ENCODE measurements at regions not wholly inside any gene's neighbourhood (a gene's known extent, or its start where the extent isn't known, plus 50 kb on each side); places are given as distances from the start of the nearest gene placed in this dataset.

DNA sequence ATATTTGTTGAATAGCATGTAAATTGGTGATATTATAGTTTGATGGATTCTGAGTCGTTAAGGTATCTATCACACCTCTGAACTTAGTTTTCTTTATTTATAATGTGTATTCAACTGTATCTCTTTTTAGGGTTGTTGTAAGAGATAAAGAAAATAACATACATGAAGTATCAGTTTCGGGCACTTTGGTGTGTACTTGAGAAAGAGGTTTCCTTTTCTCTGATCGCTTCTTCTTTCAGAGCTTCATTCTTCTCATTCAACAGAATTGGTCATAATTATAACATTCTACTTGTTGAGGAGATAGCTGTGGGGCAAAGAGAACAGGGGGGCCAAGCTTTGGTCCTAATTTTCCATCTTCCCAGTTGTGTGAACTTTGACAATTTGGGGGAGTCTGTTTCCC lies 508.0 kb downstream of the PLPP3 start:
- TF ChIP-seq, protein P1, sequence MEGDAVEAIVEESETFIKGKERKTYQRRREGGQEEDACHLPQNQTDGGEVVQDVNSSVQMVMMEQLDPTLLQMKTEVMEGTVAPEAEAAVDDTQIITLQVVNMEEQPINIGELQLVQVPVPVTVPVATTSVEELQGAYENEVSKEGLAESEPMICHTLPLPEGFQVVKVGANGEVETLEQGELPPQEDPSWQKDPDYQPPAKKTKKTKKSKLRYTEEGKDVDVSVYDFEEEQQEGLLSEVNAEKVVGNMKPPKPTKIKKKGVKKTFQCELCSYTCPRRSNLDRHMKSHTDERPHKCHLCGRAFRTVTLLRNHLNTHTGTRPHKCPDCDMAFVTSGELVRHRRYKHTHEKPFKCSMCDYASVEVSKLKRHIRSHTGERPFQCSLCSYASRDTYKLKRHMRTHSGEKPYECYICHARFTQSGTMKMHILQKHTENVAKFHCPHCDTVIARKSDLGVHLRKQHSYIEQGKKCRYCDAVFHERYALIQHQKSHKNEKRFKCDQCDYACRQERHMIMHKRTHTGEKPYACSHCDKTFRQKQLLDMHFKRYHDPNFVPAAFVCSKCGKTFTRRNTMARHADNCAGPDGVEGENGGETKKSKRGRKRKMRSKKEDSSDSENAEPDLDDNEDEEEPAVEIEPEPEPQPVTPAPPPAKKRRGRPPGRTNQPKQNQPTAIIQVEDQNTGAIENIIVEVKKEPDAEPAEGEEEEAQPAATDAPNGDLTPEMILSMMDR (IDR thresholded peaks at IDR 0.05): no peak
- TF ChIP-seq POLR2A (IDR thresholded peaks at IDR 0.05) (no peak), POLR2AphosphoS5 (IDR thresholded peaks at IDR 0.05) (no peak)

Measured in prostate gland (tissue), 2 donors.